CD4-positive, alpha-beta T cell (primary cell): ENCODE measurements at regions not wholly inside any gene's neighbourhood (a gene's known extent, or its start where the extent isn't known, plus 50 kb on each side); places are given as distances from the start of the nearest gene placed in this dataset.

Experiments used
- ATAC-seq: fragments of 200-7000 bp; cut with Tn5 transposase; one replicate; pipeline ENCODE4 v1.10.0; 2022; ENCODE audit warnings: mild to moderate bottlenecking; ENCODE audit not compliant: poor library complexity
- CTCF ChIA-PET: fragments of 350-600 bp; sonication (Branson Sonifier 250); formaldehyde crosslinking; loops from one replicate; lab custom pipeline; 2021; ENCODE audit warnings: antibody characterized with exemption, inconsistent platforms; lab: Charles Lee
- POLR2A ChIA-PET: fragments of 350-600 bp; sonication (Branson Sonifier 250); formaldehyde crosslinking; loops from one replicate; lab custom pipeline; 2021; ENCODE audit warnings: antibody characterized with exemption, inconsistent platforms; lab: Charles Lee
- DNase-seq, 14 experiments: peaks; one replicate each; pipeline ENCODE4 v3.0.0-alpha.2; 2013 to 2020; ENCODE audit warnings: mixed read lengths in 2 of 14
- H3K27ac ChIP-seq, 2 donors: one replicate each; pipeline versions ENCODE4 v1.5.1 to v1.7.0; 2013; ENCODE audit warnings: low read length in 2 of 2, low read depth in 1 of 2, mild to moderate bottlenecking in 1 of 2
- H3K27me3 ChIP-seq, 2 experiments: 1 replicate in 1 of 2; 2 replicates in 1 of 2; pipeline versions ENCODE4 v1.6.1 to v1.7.0; 2013; ENCODE audit warnings: low read length in 2 of 2, control low read depth in 1 of 2, mild to moderate bottlenecking in 1 of 2, moderate library complexity in 1 of 2; ENCODE audit not compliant: insufficient read depth in 2 of 2, control insufficient read depth in 1 of 2
- H3K36me3 ChIP-seq: one replicate; pipeline ENCODE4 v1.6.1; 2013; ENCODE audit warnings: low read length, control low read depth; ENCODE audit not compliant: insufficient read depth
- H3K4me1 ChIP-seq: one replicate; pipeline ENCODE4 v1.6.1; 2013; ENCODE audit warnings: low read length, control low read depth; ENCODE audit not compliant: insufficient read depth
- H3K4me3 ChIP-seq: one replicate; pipeline ENCODE4 v1.5.1; 2013; ENCODE audit warnings: mild to moderate bottlenecking, low read length, moderate library complexity
- H3K9me3 ChIP-seq, 2 experiments: 1 replicate in 1 of 2; 2 replicates in 1 of 2; pipeline versions ENCODE4 v1.6.1 to v1.7.0; 2013; ENCODE audit warnings: low read length in 2 of 2, mild to moderate bottlenecking in 2 of 2, control low read depth in 1 of 2, moderate library complexity in 1 of 2; ENCODE audit not compliant: control insufficient read depth in 1 of 2, insufficient read depth in 1 of 2
- H3K27ac Mint-ChIP-seq: one replicate; pipeline ENCODE4 v1.8.0; 2020; ENCODE audit warnings: mixed read lengths
- H3K27me3 Mint-ChIP-seq: one replicate; pipeline ENCODE4 v1.8.0; 2021; ENCODE audit warnings: mixed read lengths
- H3K36me3 Mint-ChIP-seq: one replicate; pipeline ENCODE4 v1.8.0; 2021; ENCODE audit warnings: low read depth, mixed read lengths
- H3K4me1 Mint-ChIP-seq: one replicate; pipeline ENCODE4 v1.8.0; 2021; ENCODE audit warnings: low read depth, mixed read lengths
- H3K4me3 Mint-ChIP-seq: one replicate; pipeline ENCODE4 v1.8.0; 2020; ENCODE audit warnings: mild to moderate bottlenecking, mixed read lengths
- H3K9me3 Mint-ChIP-seq: one replicate; pipeline ENCODE4 v1.8.0; 2020; ENCODE audit warnings: mixed read lengths
- CTCF ChIP-seq: fragments of 200-600 bp; IDR thresholded peaks from one replicate; pipeline ENCODE4 v1.8.0; 2022; ENCODE audit warnings: antibody characterized with exemption, mild to moderate bottlenecking
- intact Hi-C, 2 experiments: fragments of 100-400 bp; cut with DNase I in 1 of 2; cut with micrococcal nuclease in 1 of 2; formaldehyde crosslinking; loops; one replicate each; pipeline versions ENCODE4 v1.15.1 to v1.9.0; 2023 to 2025; cut with DNase I, micrococcal nuclease

GRCh38 chr13:22126433-22127021, 455.7 kb downstream of the FGF9 start:
- Histone ChIP-seq H3K9me3 (no peaks in the 10 kb centered on the region), H3K36me3 (no peaks in the 10 kb centered on the region), H3K27me3 (no peaks in the 10 kb centered on the region), H3K27ac (no peak overlapping the region), H3K4me3 (no peak overlapping the region), H3K4me1 (no peaks in the 10 kb centered on the region)
- H3K4me1 Mint-ChIP-seq, result peaks cover 18% of the 10 kb centered on the region
- CTCF ChIA-PET, result no interaction called here
- no peak overlapping the region for H3K4me3 Mint-ChIP-seq
- H3K27ac Mint-ChIP-seq, result no peak overlapping the region
- no peak for TF ChIP-seq CTCF
- intact Hi-C loops, result no loop called here
- POLR2A ChIA-PET, result interaction anchor here (0.6 kb wide), 1 partner anchor 10 kb away, joined by 3 read pairs; no protein-coding TSS in a partner anchor
- DNase-seq (peak in 1 of 14 experiments; percentile 29), ATAC-seq (peak; percentile 26)
- no peaks in the 10 kb centered on the region for H3K9me3 Mint-ChIP-seq
- H3K27me3 Mint-ChIP-seq, result no peaks in the 10 kb centered on the region
- H3K36me3 Mint-ChIP-seq, result no peaks in the 10 kb centered on the region

GRCh38 chr13:22127277-22128164, 456.6 kb downstream of the FGF9 start:
- H3K36me3 ChIP-seq, result no peaks in the 10 kb centered on the region
- DNase-seq (no peak), ATAC-seq (no peak)
- POLR2A ChIA-PET, result no interaction called here
- Mint-ChIP-seq H3K4me1 (peaks cover 18% of the 10 kb centered on the region), H3K9me3 (no peaks in the 10 kb centered on the region), H3K36me3 (no peaks in the 10 kb centered on the region), H3K27ac (no peak overlapping the region), H3K27me3 (no peaks in the 10 kb centered on the region), H3K4me3 (no peak overlapping the region)
- no peaks in the 10 kb centered on the region for H3K4me1 ChIP-seq
- H3K9me3 ChIP-seq, result no peaks in the 10 kb centered on the region
- H3K27ac ChIP-seq, result no peak overlapping the region
- no peak overlapping the region for H3K4me3 ChIP-seq
- no peak for TF ChIP-seq CTCF
- intact Hi-C loops, result no loop called here
- CTCF ChIA-PET, result no interaction called here
- H3K27me3 ChIP-seq, result no peaks in the 10 kb centered on the region

- Histone ChIP-seq H3K4me3 (no peak overlapping the region), H3K36me3 (no peaks in the 10 kb centered on the region), H3K27ac (no peak overlapping the region), H3K27me3 (no peaks in the 10 kb centered on the region), H3K9me3 (no peaks in the 10 kb centered on the region), H3K4me1 (no peaks in the 10 kb centered on the region)
- TF ChIP-seq CTCF, result no peak
- DNase-seq, result no peak
- Mint-ChIP-seq H3K27me3 (no peaks in the 10 kb centered on the region), H3K9me3 (no peaks in the 10 kb centered on the region), H3K27ac (no peak overlapping the region), H3K36me3 (no peaks in the 10 kb centered on the region), H3K4me1 (peaks cover 18% of the 10 kb centered on the region), H3K4me3 (no peak overlapping the region)
- no peak for ATAC-seq
- POLR2A ChIA-PET, result interaction anchor here (0.8 kb wide), 2 partner anchors 10 to 14 kb away, joined by 3 read pairs; no protein-coding TSS in a partner anchor
- intact Hi-C loops, result no loop called here
- CTCF ChIA-PET, result no interaction called here
These were observed 457.9 kb downstream of the FGF9 start for GRCh38 chr13:22128441-22129408.
